GM20000 (cell line): ENCODE measurements at regions not wholly inside any gene's neighbourhood (a gene's known extent, or its start where the extent isn't known, plus 50 kb on each side); places are given as distances from the start of the nearest gene placed in this dataset.

Experiments
- DNase-seq: peaks from one replicate; pipeline ENCODE4 v3.0.0; 2012; ENCODE audit warnings: low spot score
- CTCF ChIP-seq: IDR thresholded peaks from 2 replicates; pipeline ENCODE4 v1.5.1; 2012; ENCODE audit warnings: mild to moderate bottlenecking, control low read depth; ENCODE audit errors: extremely low read depth, missing control alignments

- no peak for DNase-seq
- no peak for TF ChIP-seq CTCF
These were observed 247.1 kb upstream of the LMCD1 start for GRCh38 chr3:8254489-8254888.

GRCh38 chr3:8255725-8256124, 245.9 kb upstream of the LMCD1 start:
- no peak for TF ChIP-seq CTCF
- DNase-seq: no peak

- TF ChIP-seq CTCF: no peak
- no peak for DNase-seq
These were observed 245.1 kb upstream of the LMCD1 start for GRCh38 chr3:8256441-8257071.

- DNase-seq: no peak
- TF ChIP-seq CTCF: no peak
These were observed 240.6 kb upstream of the LMCD1 start for GRCh38 chr3:8261018-8261417.

GRCh38 chr3:8266730-8267131, 234.9 kb upstream of the LMCD1 start:
- TF ChIP-seq CTCF: no peak
- no peak for DNase-seq

GRCh38 chr3:8273479-8273878, 228.1 kb upstream of the LMCD1 start:
- TF ChIP-seq CTCF: no peak
- DNase-seq: no peak

GRCh38 chr3:8276056-8276455, 225.6 kb upstream of the LMCD1 start:
- no peak for DNase-seq
- TF ChIP-seq CTCF: no peak

- TF ChIP-seq CTCF: no peak
- no peak for DNase-seq
These were observed 225.1 kb upstream of the LMCD1 start for GRCh38 chr3:8276506-8276905.
